Adrenal gland (tissue), 5 donors: ENCODE measurements at regions not wholly inside any gene's neighbourhood (a gene's known extent, or its start where the extent isn't known, plus 50 kb on each side); places are given as distances from the start of the nearest gene placed in this dataset.

Experiments used
- POLR2A ChIP-seq, 2 donors: fragments of 450-650 bp; IDR thresholded peaks; one replicate each; pipeline ENCODE4 v1.6.1; 2017; ENCODE audit warnings: antibody characterized with exemption in 2 of 2, mild to moderate bottlenecking in 2 of 2, moderate library complexity in 1 of 2
- TF ChIP-seq, protein P1 (sequence below), 6 experiments: fragments of 450-650 bp in 4 of 6; fragments of 200-600 bp in 2 of 6; sonication (generic) in 1 of 6; IDR thresholded peaks; 1 replicate in 5 of 6; 2 replicates in 1 of 6; pipeline versions ENCODE4 v1.5.1 to v1.8.0; 2016 to 2021; ENCODE audit warnings: antibody characterized with exemption in 6 of 6, mild to moderate bottlenecking in 2 of 6, moderate library complexity in 1 of 6
- donor health status: DM: no; HTN: no; CAD: no.

DNA sequence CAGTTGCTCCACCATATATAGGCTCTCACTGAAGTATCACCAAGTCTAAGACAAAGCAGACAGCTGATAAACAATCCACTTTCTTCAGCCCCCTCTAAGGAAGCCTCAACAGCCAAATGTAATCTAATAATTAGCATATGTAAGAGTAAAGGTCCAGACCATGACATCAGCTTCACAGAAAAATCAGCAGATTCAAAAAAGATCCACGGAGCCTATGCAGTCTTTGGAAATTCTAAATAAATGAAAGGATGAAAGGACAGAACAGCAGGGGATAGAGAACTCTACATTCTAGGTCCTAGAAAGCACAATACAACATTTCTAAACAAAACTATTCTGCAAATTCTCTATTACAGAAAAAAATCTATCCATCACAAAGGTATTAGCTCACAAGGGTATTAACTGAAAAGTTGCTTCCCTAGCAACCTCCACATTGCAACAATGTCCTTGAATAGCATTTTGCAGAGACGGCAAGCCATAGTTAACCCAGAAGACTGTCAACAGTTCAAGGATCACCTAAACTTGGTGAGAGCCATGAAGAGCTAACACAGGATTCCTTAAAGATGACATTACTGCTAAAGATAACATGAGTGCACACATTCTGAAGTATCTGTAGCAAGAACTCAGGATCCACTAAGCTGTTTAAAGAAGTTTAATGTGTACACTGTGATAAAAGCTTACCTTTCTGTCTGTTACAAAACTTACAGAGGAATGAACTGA, 74.3 kb downstream of the SIPA1L2 start:
- TF ChIP-seq, protein P1, sequence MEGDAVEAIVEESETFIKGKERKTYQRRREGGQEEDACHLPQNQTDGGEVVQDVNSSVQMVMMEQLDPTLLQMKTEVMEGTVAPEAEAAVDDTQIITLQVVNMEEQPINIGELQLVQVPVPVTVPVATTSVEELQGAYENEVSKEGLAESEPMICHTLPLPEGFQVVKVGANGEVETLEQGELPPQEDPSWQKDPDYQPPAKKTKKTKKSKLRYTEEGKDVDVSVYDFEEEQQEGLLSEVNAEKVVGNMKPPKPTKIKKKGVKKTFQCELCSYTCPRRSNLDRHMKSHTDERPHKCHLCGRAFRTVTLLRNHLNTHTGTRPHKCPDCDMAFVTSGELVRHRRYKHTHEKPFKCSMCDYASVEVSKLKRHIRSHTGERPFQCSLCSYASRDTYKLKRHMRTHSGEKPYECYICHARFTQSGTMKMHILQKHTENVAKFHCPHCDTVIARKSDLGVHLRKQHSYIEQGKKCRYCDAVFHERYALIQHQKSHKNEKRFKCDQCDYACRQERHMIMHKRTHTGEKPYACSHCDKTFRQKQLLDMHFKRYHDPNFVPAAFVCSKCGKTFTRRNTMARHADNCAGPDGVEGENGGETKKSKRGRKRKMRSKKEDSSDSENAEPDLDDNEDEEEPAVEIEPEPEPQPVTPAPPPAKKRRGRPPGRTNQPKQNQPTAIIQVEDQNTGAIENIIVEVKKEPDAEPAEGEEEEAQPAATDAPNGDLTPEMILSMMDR (IDR thresholded peaks at IDR 0.05), result no peak
- TF ChIP-seq POLR2A (IDR thresholded peaks at IDR 0.05), result no peak
